ENCODE measurements at regions not wholly inside any gene's neighbourhood (a gene's known extent, or its start where the extent isn't known, plus 50 kb on each side); places are given as distances from the start of the nearest gene placed in this dataset.

GRCh38 chr13:69199664-69200063 lies 908.0 kb upstream of the ATXN8OS start:
- no peaks in the 10 kb centered on the region for H3K4me1 Mint-ChIP-seq (ENCODE audit: low read depth)

GRCh38 chr13:69198706-69199105 lies 908.9 kb upstream of the ATXN8OS start:
- no peak for TF ChIP-seq CTCF (IDR thresholded peaks at IDR 0.05)
- no peak for DNase-seq (ENCODE audit: low spot score)
- H3K27ac Mint-ChIP-seq (ENCODE audit: unreplicated experiment) = no peak overlapping the region
- no peaks in the 10 kb centered on the region for H3K9me3 Mint-ChIP-seq (ENCODE audit: low read depth)
- H3K4me3 Mint-ChIP-seq (ENCODE audit: unreplicated experiment) = no peak overlapping the region
- no peaks in the 10 kb centered on the region for H3K36me3 Mint-ChIP-seq (ENCODE audit: low read depth)
- H3K4me1 Mint-ChIP-seq (ENCODE audit: low read depth) = no peaks in the 10 kb centered on the region
- peaks cover 2% of the 10 kb centered on the region for H3K27me3 Mint-ChIP-seq (ENCODE audit: low read depth)

More at GRCh38 chr13:69199664-69200063, 908.0 kb upstream of the ATXN8OS start:
- no peaks in the 10 kb centered on the region for H3K36me3 Mint-ChIP-seq (ENCODE audit: low read depth)
- no peak overlapping the region for H3K4me3 Mint-ChIP-seq (ENCODE audit: unreplicated experiment)
- TF ChIP-seq CTCF (IDR thresholded peaks at IDR 0.05) = no peak
- peaks cover 2% of the 10 kb centered on the region for H3K27me3 Mint-ChIP-seq (ENCODE audit: low read depth)
- H3K27ac Mint-ChIP-seq (ENCODE audit: unreplicated experiment) = no peak overlapping the region
- no peaks in the 10 kb centered on the region for H3K9me3 Mint-ChIP-seq (ENCODE audit: low read depth)
- no peak for DNase-seq (ENCODE audit: low spot score)

GRCh38 chr13:69194130-69194529 lies 913.5 kb upstream of the ATXN8OS start:
- H3K27ac Mint-ChIP-seq (ENCODE audit: unreplicated experiment) = no peak overlapping the region
- no peaks in the 10 kb centered on the region for H3K4me1 Mint-ChIP-seq (ENCODE audit: low read depth)
- H3K36me3 Mint-ChIP-seq (ENCODE audit: low read depth) = no peaks in the 10 kb centered on the region
- no peak overlapping the region for H3K4me3 Mint-ChIP-seq (ENCODE audit: unreplicated experiment)
- no peaks in the 10 kb centered on the region for H3K9me3 Mint-ChIP-seq (ENCODE audit: low read depth)
- no peak for DNase-seq (ENCODE audit: low spot score)
- no peak for TF ChIP-seq CTCF (IDR thresholded peaks at IDR 0.05)
- H3K27me3 Mint-ChIP-seq (ENCODE audit: low read depth) = no peaks in the 10 kb centered on the region

GRCh38 chr13:69180034-69180433 lies 927.6 kb upstream of the ATXN8OS start:
- Mint-ChIP-seq H3K4me3 (ENCODE audit: unreplicated experiment) (no peak overlapping the region), H3K27me3 (ENCODE audit: low read depth) (peaks cover 3% of the 10 kb centered on the region), H3K4me1 (ENCODE audit: low read depth) (no peaks in the 10 kb centered on the region), H3K27ac (ENCODE audit: unreplicated experiment) (no peak overlapping the region), H3K9me3 (ENCODE audit: low read depth) (no peaks in the 10 kb centered on the region), H3K36me3 (ENCODE audit: low read depth) (no peaks in the 10 kb centered on the region)
- no peak for DNase-seq (ENCODE audit: low spot score)
- TF ChIP-seq CTCF (IDR thresholded peaks at IDR 0.05) = no peak

GRCh38 chr13:69178000-69178399 lies 929.6 kb upstream of the ATXN8OS start:
- peaks cover 3% of the 10 kb centered on the region for H3K27me3 Mint-ChIP-seq (ENCODE audit: low read depth)
- no peak for DNase-seq (ENCODE audit: low spot score)
- H3K4me3 Mint-ChIP-seq (ENCODE audit: unreplicated experiment) = no peak overlapping the region
- no peak overlapping the region for H3K27ac Mint-ChIP-seq (ENCODE audit: unreplicated experiment)
- H3K9me3 Mint-ChIP-seq (ENCODE audit: low read depth) = no peaks in the 10 kb centered on the region
- no peak for TF ChIP-seq CTCF (IDR thresholded peaks at IDR 0.05)
- no peaks in the 10 kb centered on the region for H3K4me1 Mint-ChIP-seq (ENCODE audit: low read depth)
- H3K36me3 Mint-ChIP-seq (ENCODE audit: low read depth) = no peaks in the 10 kb centered on the region
